ENCODE measurements at regions not wholly inside any gene's neighbourhood (a gene's known extent, or its start where the extent isn't known, plus 50 kb on each side); places are given as distances from the start of the nearest gene placed in this dataset.

GRCh38 chr6:1077478-1078416 is 234.2 kb upstream of the FOXQ1 start:
- TF ChIP-seq REST (IDR thresholded peaks at IDR 0.05; ENCODE audit: insufficient read depth in 1 of 2, low read depth in 2 of 2, low read length in 2 of 2) (no peak), TAF1 (IDR thresholded peaks at IDR 0.05; ENCODE audit: borderline replicate concordance, insufficient read depth, low read length) (no peak), POLR2AphosphoS5 (IDR thresholded peaks at IDR 0.05; ENCODE audit: low read depth, low read length) (no peak), SIN3A (IDR thresholded peaks at IDR 0.05; ENCODE audit: borderline replicate concordance, insufficient read depth, low read length) (no peak), FOXP2 (optimal IDR thresholded peaks at IDR 0.05; ENCODE audit: borderline replicate concordance, extremely low read depth, extremely low read length, insufficient read depth) (no peak)
